T-cell (primary cell): ENCODE measurements at regions not wholly inside any gene's neighbourhood (a gene's known extent, or its start where the extent isn't known, plus 50 kb on each side); places are given as distances from the start of the nearest gene placed in this dataset.

ENCODE experiments used
- ATAC-seq, 4 experiments: fragments of 200-7000 bp in 3 of 4; fragments of 150-1000 bp in 1 of 4; cut with Tn5 transposase; replicated peaks in 1 of 4; 1 replicate in 3 of 4; 2 replicates in 1 of 4; pipeline ENCODE4 v1.10.0; 2021; ENCODE audit warnings: moderate library complexity in 3 of 4, mild to moderate bottlenecking in 2 of 4, moderate number of reproducible peaks in 1 of 4
- CTCF ChIA-PET, 2 donors: fragments of 300-600 bp; sonication (Branson Sonifier 250); formaldehyde crosslinking; loops; one replicate each; lab custom pipeline; 2022; ENCODE audit warnings: antibody characterized with exemption in 2 of 2; lab: Charles Lee
- POLR2A ChIA-PET, 2 donors: fragments of 300-600 bp; sonication (Branson Sonifier 250); formaldehyde crosslinking; loops; one replicate each; lab custom pipeline; 2022; ENCODE audit warnings: antibody characterized with exemption in 2 of 2; lab: Charles Lee
- DNase-seq, 35 experiments: peaks; one replicate each; pipeline versions ENCODE4 v3.0.0 to v3.0.0-alpha.2; 2013 to 2023
- H3K27ac ChIP-seq: one replicate; pipeline ENCODE4 v1.5.1; 2013; ENCODE audit warnings: low read length
- H3K27me3 ChIP-seq, 2 experiments: replicated peaks in 1 of 2; 1 replicate in 1 of 2; 2 replicates in 1 of 2; pipeline versions ENCODE4 v1.6.1 to v1.7.0; 2013; ENCODE audit warnings: low read length in 1 of 2, mixed read lengths in 1 of 2; ENCODE audit not compliant: control insufficient read depth in 2 of 2, insufficient read depth in 2 of 2; ENCODE audit errors: extremely low read depth in 1 of 2
- H3K36me3 ChIP-seq, 2 donors: 1 replicate in 1 of 2; 2 replicates in 1 of 2; pipeline versions ENCODE4 v1.6.1 to v1.7.0; 2013; ENCODE audit warnings: low read length in 1 of 2; ENCODE audit not compliant: control insufficient read depth in 2 of 2, insufficient read depth in 1 of 2; ENCODE audit errors: extremely low read depth in 1 of 2
- H3K4me1 ChIP-seq, 2 experiments: 1 replicate in 1 of 2; 2 replicates in 1 of 2; pipeline versions ENCODE4 v1.6.1 to v1.7.0; 2013; ENCODE audit warnings: low read length in 2 of 2, mixed read lengths in 1 of 2; ENCODE audit not compliant: insufficient read depth in 2 of 2, control insufficient read depth in 1 of 2; ENCODE audit errors: extremely low read depth in 1 of 2
- H3K4me3 ChIP-seq, 2 donors: 1 replicate in 1 of 2; 2 replicates in 1 of 2; pipeline versions ENCODE4 v1.5.1 to v1.7.0; 2013; ENCODE audit warnings: mild to moderate bottlenecking in 2 of 2, low read length in 1 of 2, moderate library complexity in 1 of 2; ENCODE audit not compliant: control insufficient read depth in 1 of 2; ENCODE audit errors: extremely low read depth in 1 of 2
- H3K9me3 ChIP-seq: 2 replicates; pipeline ENCODE4 v1.7.0; 2013
- H3K27ac Mint-ChIP-seq, 2 donors: one replicate each; pipeline ENCODE4 v1.8.0; 2020 to 2021; ENCODE audit warnings: mild to moderate bottlenecking in 2 of 2, mixed read lengths in 2 of 2
- H3K27me3 Mint-ChIP-seq, 2 donors: one replicate each; pipeline ENCODE4 v1.8.0; 2021 to 2022; ENCODE audit warnings: mixed read lengths in 2 of 2
- H3K36me3 Mint-ChIP-seq: one replicate; pipeline ENCODE4 v1.8.0; 2021; ENCODE audit warnings: mixed read lengths
- H3K4me1 Mint-ChIP-seq, 3 donors: one replicate each; pipeline ENCODE4 v1.8.0; 2020 to 2022; ENCODE audit warnings: mixed read lengths in 3 of 3, mild to moderate bottlenecking in 1 of 3
- H3K4me3 Mint-ChIP-seq, 3 donors: one replicate each; pipeline ENCODE4 v1.8.0; 2020 to 2022; ENCODE audit warnings: mild to moderate bottlenecking in 3 of 3, mixed read lengths in 3 of 3, moderate library complexity in 3 of 3
- H3K9me3 Mint-ChIP-seq, 3 donors: one replicate each; pipeline ENCODE4 v1.8.0; 2020 to 2022; ENCODE audit warnings: mixed read lengths in 3 of 3
- WGBS: methylation state at CpG from one replicate; pipeline ENCODE4 v1.1.5; 2013; ENCODE audit warnings: missing lambda C conversion rate; ENCODE audit not compliant: insufficient coverage; 5-methylcytosine and 5-hydroxymethylcytosine counted together

GRCh38 chr13:22128441-22129408 is 457.9 kb downstream of the FGF9 start:
- DNase-seq (no peak), ATAC-seq (no peak)
- H3K4me3 Mint-ChIP-seq = no peak overlapping the region
- 96% methylated on average over 8 of the region's 15 CpGs for WGBS
- Histone ChIP-seq H3K9me3 (no peaks in the 10 kb centered on the region), H3K27ac (no peak overlapping the region), H3K36me3 (no peaks in the 10 kb centered on the region), H3K27me3 (no peaks in the 10 kb centered on the region), H3K4me1 (peaks cover 0 to 3% of the 10 kb centered on the region in 2 experiments), H3K4me3 (no peak overlapping the region)
- no peaks in the 10 kb centered on the region for H3K27me3 Mint-ChIP-seq
- peaks cover 4 to 12% (median 6%) of the 10 kb centered on the region in 3 donors for H3K9me3 Mint-ChIP-seq
- peaks cover 14 to 26% (median 18%) of the 10 kb centered on the region in 3 donors for H3K4me1 Mint-ChIP-seq
- POLR2A ChIA-PET = no interaction called here
- CTCF ChIA-PET = interaction anchor here in 1 of 2 donors (0.6 kb wide), 1 partner anchor 116 kb away, joined by 3 read pairs; no protein-coding TSS in a partner anchor
- no peak overlapping the region for H3K27ac Mint-ChIP-seq
- H3K36me3 Mint-ChIP-seq = no peaks in the 10 kb centered on the region

GRCh38 chr13:22130254-22130653 is 459.4 kb downstream of the FGF9 start:
- Histone ChIP-seq H3K4me1 (peaks cover 0 to 3% of the 10 kb centered on the region in 2 experiments), H3K36me3 (no peaks in the 10 kb centered on the region), H3K4me3 (no peak overlapping the region), H3K9me3 (no peaks in the 10 kb centered on the region), H3K27ac (no peak overlapping the region), H3K27me3 (no peaks in the 10 kb centered on the region)
- no peaks in the 10 kb centered on the region for H3K36me3 Mint-ChIP-seq
- H3K27me3 Mint-ChIP-seq = no peaks in the 10 kb centered on the region
- H3K9me3 Mint-ChIP-seq = peaks cover 4 to 12% (median 6%) of the 10 kb centered on the region in 3 donors
- DNase-seq (no peak), ATAC-seq (no peak)
- no peak overlapping the region for H3K27ac Mint-ChIP-seq
- H3K4me1 Mint-ChIP-seq = peaks cover 14 to 26% (median 18%) of the 10 kb centered on the region in 3 donors
- no peak overlapping the region for H3K4me3 Mint-ChIP-seq
- POLR2A ChIA-PET = interaction anchor here in 1 of 2 donors (0.5 kb wide), 1 partner anchor 113 kb away, joined by 3 read pairs; no protein-coding TSS in a partner anchor
- CTCF ChIA-PET = interaction anchor here in 1 of 2 donors (1.1 kb wide), 1 partner anchor 13 kb away, joined by 4 read pairs; no protein-coding TSS in a partner anchor
- WGBS = no CpG with 5 or more reads among the region's 1 CpG

- Mint-ChIP-seq H3K4me3 (no peak overlapping the region), H3K9me3 (peaks cover 0 to 6% (median 4%) of the 10 kb centered on the region in 3 donors), H3K27ac (no peak overlapping the region)
These were observed 463.4 kb downstream of the FGF9 start for GRCh38 chr13:22134261-22134660.

GRCh38 chr13:22135446-22135845 is 464.6 kb downstream of the FGF9 start:
- H3K27ac Mint-ChIP-seq = peak overlapping the region in 1 of 2 donors; percentile 35
- ATAC-seq (no peak), DNase-seq (no peak)
- H3K4me1 ChIP-seq = peaks cover 0 to 4% of the 10 kb centered on the region in 2 experiments
- H3K4me1 Mint-ChIP-seq = peaks cover 12 to 40% (median 13%) of the 10 kb centered on the region in 3 donors
- H3K9me3 Mint-ChIP-seq = no peaks in the 10 kb centered on the region
- no peaks in the 10 kb centered on the region for H3K36me3 Mint-ChIP-seq
- H3K4me3 Mint-ChIP-seq = no peak overlapping the region
- no peaks in the 10 kb centered on the region for H3K27me3 ChIP-seq
- H3K9me3 ChIP-seq = no peaks in the 10 kb centered on the region
- ChIA-PET CTCF (interaction anchor here in 1 of 2 donors (1.1 kb wide), 1 partner anchor 75 kb away, joined by 4 read pairs; no protein-coding TSS in a partner anchor), POLR2A (no interaction called here)
- no peak overlapping the region for H3K4me3 ChIP-seq
- 74% methylated on average over 3 of the region's 6 CpGs for WGBS
- no peak overlapping the region for H3K27ac ChIP-seq
- H3K27me3 Mint-ChIP-seq = no peaks in the 10 kb centered on the region
- no peaks in the 10 kb centered on the region for H3K36me3 ChIP-seq

More at GRCh38 chr13:22134261-22134660, 463.4 kb downstream of the FGF9 start:
- Histone ChIP-seq H3K4me1 (peaks cover 0 to 4% of the 10 kb centered on the region in 2 experiments), H3K9me3 (no peaks in the 10 kb centered on the region), H3K4me3 (no peak overlapping the region), H3K27me3 (no peaks in the 10 kb centered on the region), H3K27ac (no peak overlapping the region), H3K36me3 (no peaks in the 10 kb centered on the region)
- H3K36me3 Mint-ChIP-seq = no peaks in the 10 kb centered on the region
- 80% methylated on average over 1 of the region's 4 CpGs for WGBS
- ChIA-PET CTCF (interaction anchor here in 1 of 2 donors (0.9 kb wide), 1 partner anchor 15 kb away, joined by 3 read pairs; no protein-coding TSS in a partner anchor), POLR2A (interaction anchor here in 1 of 2 donors (0.5 to 0.6 kb wide), 2 partner anchors 31 to 537 kb away, joined by 3 to 4 read pairs; no protein-coding TSS in a partner anchor)
- H3K4me1 Mint-ChIP-seq = peaks cover 8 to 39% (median 13%) of the 10 kb centered on the region in 3 donors
- H3K27me3 Mint-ChIP-seq = no peaks in the 10 kb centered on the region
- no peak for DNase-seq
- no peak for ATAC-seq

GRCh38 chr13:22137361-22138050 is 466.6 kb downstream of the FGF9 start:
- Histone ChIP-seq H3K9me3 (no peaks in the 10 kb centered on the region), H3K27ac (no peak overlapping the region), H3K4me3 (no peak overlapping the region), H3K36me3 (no peaks in the 10 kb centered on the region), H3K4me1 (peaks cover 0 to 4% of the 10 kb centered on the region in 2 experiments), H3K27me3 (no peaks in the 10 kb centered on the region)
- DNase-seq (no peak), ATAC-seq (peak in 1 of 4 experiments; percentile 56)
- peaks cover 18 to 53% (median 22%) of the 10 kb centered on the region in 3 donors for H3K4me1 Mint-ChIP-seq
- H3K9me3 Mint-ChIP-seq = no peaks in the 10 kb centered on the region
- ChIA-PET CTCF (no interaction called here), POLR2A (interaction anchor here in 1 of 2 donors (0.6 kb wide), 1 partner anchor 105 kb away, joined by 3 read pairs; no protein-coding TSS in a partner anchor)
- H3K36me3 Mint-ChIP-seq = no peaks in the 10 kb centered on the region
- WGBS = 100% methylated on average over 1 of the region's 4 CpGs
- H3K4me3 Mint-ChIP-seq = no peak overlapping the region
- peak overlapping the region; percentile 12 to 74 for H3K27ac Mint-ChIP-seq
- H3K27me3 Mint-ChIP-seq = no peaks in the 10 kb centered on the region

GRCh38 chr13:22138947-22139346 is 468.1 kb downstream of the FGF9 start:
- Histone ChIP-seq H3K27ac (no peak overlapping the region), H3K9me3 (no peaks in the 10 kb centered on the region), H3K4me3 (no peak overlapping the region), H3K27me3 (no peaks in the 10 kb centered on the region), H3K4me1 (peaks cover 0 to 4% of the 10 kb centered on the region in 2 experiments), H3K36me3 (no peaks in the 10 kb centered on the region)
- Mint-ChIP-seq H3K9me3 (no peaks in the 10 kb centered on the region), H3K4me1 (peaks cover 18 to 53% (median 22%) of the 10 kb centered on the region in 3 donors), H3K4me3 (no peak overlapping the region), H3K36me3 (no peaks in the 10 kb centered on the region), H3K27me3 (no peaks in the 10 kb centered on the region), H3K27ac (no peak overlapping the region)
- 40% methylated on average over 1 of the region's 8 CpGs for WGBS
- ChIA-PET POLR2A (no interaction called here), CTCF (interaction anchor here (0.6 to 1.0 kb wide), 2 partner anchors 32 to 1274 kb away, joined by 3 to 4 read pairs; no protein-coding TSS in a partner anchor)
- no peak for ATAC-seq
- no peak for DNase-seq
